Activated T-cell treated with anti-CD3 and anti-CD28 coated beads, Interleukin-2, amount 50 U/mL, for 24 hours (primary cell): ENCODE measurements at regions not wholly inside any gene's neighbourhood (a gene's known extent, or its start where the extent isn't known, plus 50 kb on each side); places are given as distances from the start of the nearest gene placed in this dataset.

ENCODE experiments used
- DNase-seq: peaks from one replicate; pipeline ENCODE4 v3.0.0-alpha.2; 2020
- H3K27ac Mint-ChIP-seq: 2 replicates; pipeline ENCODE4 v1.8.0; 2020; ENCODE audit warnings: mild to moderate bottlenecking, mixed read lengths
- H3K27me3 Mint-ChIP-seq: 2 replicates; pipeline ENCODE4 v1.8.0; 2020; ENCODE audit warnings: mixed read lengths
- H3K36me3 Mint-ChIP-seq: 2 replicates; pipeline ENCODE4 v1.8.0; 2020; ENCODE audit warnings: low read depth, mixed read lengths
- H3K4me1 Mint-ChIP-seq: 2 replicates; pipeline ENCODE4 v1.8.0; 2020; ENCODE audit warnings: low read depth, mixed read lengths
- H3K4me3 Mint-ChIP-seq: 2 replicates; pipeline ENCODE4 v1.8.0; 2020; ENCODE audit warnings: mild to moderate bottlenecking, moderate library complexity, mixed read lengths
- H3K9me3 Mint-ChIP-seq: 2 replicates; pipeline ENCODE4 v1.8.0; 2020; ENCODE audit warnings: mixed read lengths

DNA sequence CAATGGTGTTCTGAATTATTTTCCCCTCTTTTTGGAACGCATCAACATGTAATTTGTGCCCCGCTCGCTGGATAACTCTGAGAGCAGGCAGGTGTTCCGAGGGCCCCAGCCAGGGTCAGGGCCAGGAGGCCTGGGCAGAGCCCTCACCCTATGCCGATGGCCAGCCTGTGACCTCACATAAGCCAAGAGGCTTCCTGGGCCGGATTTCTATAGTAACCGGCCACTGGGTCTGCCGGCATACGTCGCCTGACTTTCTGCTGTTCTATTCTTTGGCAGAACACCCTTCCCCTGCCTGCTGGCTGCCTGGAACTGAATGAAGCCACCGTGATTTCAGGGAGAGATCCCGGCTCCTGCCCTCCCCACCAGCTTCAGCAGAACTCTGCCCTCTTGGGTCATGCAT is 375.2 kb downstream of the SHANK2 start:
- H3K9me3 Mint-ChIP-seq: no peaks in the 10 kb centered on the region
- DNase-seq: no peak
- no peak overlapping the region for H3K4me3 Mint-ChIP-seq
- no peaks in the 10 kb centered on the region for H3K4me1 Mint-ChIP-seq
- peaks cover 7% of the 10 kb centered on the region for H3K27me3 Mint-ChIP-seq
- no peaks in the 10 kb centered on the region for H3K36me3 Mint-ChIP-seq
- H3K27ac Mint-ChIP-seq: no peak overlapping the region

DNA sequence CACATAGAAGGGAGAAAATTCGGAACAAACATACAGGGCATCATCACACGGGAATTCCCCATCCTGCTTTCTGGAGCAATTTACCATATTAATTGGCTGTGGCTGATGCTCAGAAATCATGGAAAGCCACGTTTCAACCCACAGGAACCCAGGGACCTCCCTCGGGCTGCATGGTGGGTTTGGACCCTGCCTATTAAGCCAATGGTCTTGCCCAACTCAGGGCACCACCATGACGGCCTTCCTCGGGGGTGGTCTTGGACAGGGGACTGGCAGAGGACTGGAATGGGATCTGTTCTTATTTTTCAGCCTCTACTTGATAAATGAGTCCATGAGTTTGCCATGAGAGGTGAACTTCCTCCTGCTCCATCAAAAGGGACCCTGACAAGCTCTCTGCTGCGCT is 374.0 kb downstream of the SHANK2 start:
- Mint-ChIP-seq H3K4me1 (no peaks in the 10 kb centered on the region), H3K4me3 (no peak overlapping the region), H3K9me3 (no peaks in the 10 kb centered on the region), H3K27ac (no peak overlapping the region), H3K27me3 (peaks cover 7% of the 10 kb centered on the region), H3K36me3 (no peaks in the 10 kb centered on the region)
- DNase-seq: no peak

DNA sequence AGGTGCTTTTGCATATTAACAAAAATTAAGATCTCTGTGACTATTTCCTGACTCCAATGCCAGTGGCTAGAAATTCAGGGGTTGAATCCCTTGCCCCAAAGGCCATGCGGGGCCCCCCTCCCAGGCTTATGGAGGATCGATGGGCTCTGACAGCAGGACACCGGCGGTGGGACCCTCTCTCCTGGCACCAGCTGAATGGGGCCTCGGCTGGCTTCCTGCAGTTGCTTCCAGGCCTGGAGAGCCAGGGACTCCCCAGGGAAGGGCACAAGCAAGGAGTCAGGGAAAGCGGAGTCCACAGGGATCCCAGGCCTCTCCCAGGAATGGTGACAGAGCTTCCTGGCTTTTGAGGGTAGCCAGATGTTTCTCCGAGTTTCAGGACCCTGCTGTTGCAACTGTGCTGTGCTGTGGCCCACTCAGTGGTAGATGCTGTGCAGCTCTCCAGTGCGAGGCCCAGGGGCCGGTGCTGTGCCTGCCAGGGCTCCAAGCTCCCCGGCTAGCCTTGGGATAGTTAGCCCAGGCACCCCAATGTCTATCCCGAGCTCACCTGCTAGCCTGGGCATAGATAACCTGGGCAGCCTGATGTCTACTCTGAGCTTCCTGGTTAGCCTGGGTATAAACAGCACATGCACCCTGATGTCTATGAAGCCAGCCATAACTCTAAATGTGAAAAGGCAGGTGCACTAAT is 372.6 kb downstream of the SHANK2 start:
- no peak overlapping the region for H3K27ac Mint-ChIP-seq
- H3K4me3 Mint-ChIP-seq: no peak overlapping the region
- peaks cover 6% of the 10 kb centered on the region for H3K27me3 Mint-ChIP-seq
- no peaks in the 10 kb centered on the region for H3K36me3 Mint-ChIP-seq
- H3K4me1 Mint-ChIP-seq: no peaks in the 10 kb centered on the region
- no peaks in the 10 kb centered on the region for H3K9me3 Mint-ChIP-seq
- DNase-seq: no peak

DNA sequence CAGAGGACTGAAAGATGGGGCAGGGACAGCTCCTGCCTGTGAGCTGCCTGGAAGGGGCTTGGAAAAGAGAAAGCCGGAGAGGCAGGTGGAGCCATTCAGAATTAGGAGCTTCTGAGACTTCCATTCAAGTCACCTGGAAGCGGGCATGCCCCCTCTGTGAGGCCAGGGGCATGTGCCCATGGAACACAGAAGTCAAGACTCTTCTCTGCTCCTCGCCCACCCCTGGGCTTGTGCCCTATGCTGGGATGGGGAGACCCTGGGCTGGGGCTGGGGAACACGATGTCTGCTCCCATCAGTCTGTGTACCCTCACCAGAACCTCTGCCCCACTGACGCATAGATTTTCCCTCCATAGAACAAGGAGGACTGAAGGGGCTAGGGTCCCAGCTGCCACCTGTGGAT is 372.0 kb downstream of the SHANK2 start:
- H3K27ac Mint-ChIP-seq: no peak overlapping the region
- H3K9me3 Mint-ChIP-seq: no peaks in the 10 kb centered on the region
- no peak for DNase-seq
- peaks cover 3% of the 10 kb centered on the region for H3K27me3 Mint-ChIP-seq
- no peaks in the 10 kb centered on the region for H3K36me3 Mint-ChIP-seq
- H3K4me3 Mint-ChIP-seq: no peak overlapping the region
- no peaks in the 10 kb centered on the region for H3K4me1 Mint-ChIP-seq

DNA sequence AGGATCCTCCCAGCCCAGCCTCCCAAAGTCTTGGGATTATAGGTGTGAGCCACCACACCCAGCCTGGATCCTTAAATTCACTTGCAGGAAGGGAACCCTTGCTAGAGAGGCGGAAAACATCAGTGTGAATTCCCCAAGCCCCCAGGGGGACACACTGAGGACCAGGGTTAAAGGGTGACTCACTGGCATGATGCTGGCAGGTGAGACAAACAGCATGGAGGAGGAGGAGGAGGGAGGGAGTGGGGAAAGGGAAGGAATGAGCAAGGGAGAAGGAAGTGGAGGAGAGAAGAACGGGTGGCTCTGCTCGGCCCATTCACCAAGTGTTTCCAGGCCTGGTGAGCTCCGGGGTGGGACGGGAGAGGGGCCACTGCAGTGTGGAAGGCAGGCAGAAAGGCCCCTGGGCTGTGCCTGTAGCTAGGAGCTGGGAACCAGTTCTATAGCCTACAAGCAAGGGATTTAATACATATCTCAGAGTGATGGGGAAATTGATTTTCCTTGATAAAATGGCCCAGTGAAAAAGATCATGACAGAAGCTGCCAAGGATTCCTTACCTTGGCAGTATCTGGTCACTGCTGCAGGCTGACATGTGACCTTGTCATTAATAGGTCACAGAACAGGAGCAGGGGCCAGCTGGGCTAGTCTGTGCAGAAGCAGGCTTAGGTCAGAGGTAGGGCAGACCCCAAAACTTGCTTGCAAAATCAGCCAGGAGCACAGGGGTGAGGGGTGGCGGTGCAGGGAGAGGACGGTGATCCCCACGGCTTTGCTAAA is 370.2 kb downstream of the SHANK2 start:
- no peaks in the 10 kb centered on the region for H3K9me3 Mint-ChIP-seq
- no peak overlapping the region for H3K4me3 Mint-ChIP-seq
- no peak overlapping the region for H3K27ac Mint-ChIP-seq
- DNase-seq: no peak
- no peaks in the 10 kb centered on the region for H3K36me3 Mint-ChIP-seq
- peaks cover 3% of the 10 kb centered on the region for H3K27me3 Mint-ChIP-seq
- no peaks in the 10 kb centered on the region for H3K4me1 Mint-ChIP-seq

DNA sequence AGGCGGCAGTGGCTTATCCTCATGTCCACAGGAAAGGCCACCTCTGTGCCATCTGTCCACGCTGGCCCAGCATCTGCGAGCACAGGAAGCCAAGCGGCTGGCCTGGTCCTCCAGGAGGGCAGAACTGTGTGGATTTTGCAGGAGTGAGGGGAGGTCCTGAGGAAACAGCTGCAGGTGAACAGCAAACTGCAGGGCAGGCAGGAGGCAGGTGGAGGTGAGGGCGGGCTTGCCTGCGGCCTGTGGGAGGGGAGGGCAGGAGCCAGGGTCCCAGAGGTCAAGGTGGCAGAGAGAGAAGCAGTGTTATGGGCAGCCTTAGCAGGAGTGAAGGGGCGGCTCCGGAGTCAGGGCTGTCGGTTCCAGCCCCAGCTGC is 369.7 kb downstream of the SHANK2 start:
- no peak overlapping the region for H3K27ac Mint-ChIP-seq
- peaks cover 3% of the 10 kb centered on the region for H3K27me3 Mint-ChIP-seq
- H3K4me1 Mint-ChIP-seq: no peaks in the 10 kb centered on the region

DNA sequence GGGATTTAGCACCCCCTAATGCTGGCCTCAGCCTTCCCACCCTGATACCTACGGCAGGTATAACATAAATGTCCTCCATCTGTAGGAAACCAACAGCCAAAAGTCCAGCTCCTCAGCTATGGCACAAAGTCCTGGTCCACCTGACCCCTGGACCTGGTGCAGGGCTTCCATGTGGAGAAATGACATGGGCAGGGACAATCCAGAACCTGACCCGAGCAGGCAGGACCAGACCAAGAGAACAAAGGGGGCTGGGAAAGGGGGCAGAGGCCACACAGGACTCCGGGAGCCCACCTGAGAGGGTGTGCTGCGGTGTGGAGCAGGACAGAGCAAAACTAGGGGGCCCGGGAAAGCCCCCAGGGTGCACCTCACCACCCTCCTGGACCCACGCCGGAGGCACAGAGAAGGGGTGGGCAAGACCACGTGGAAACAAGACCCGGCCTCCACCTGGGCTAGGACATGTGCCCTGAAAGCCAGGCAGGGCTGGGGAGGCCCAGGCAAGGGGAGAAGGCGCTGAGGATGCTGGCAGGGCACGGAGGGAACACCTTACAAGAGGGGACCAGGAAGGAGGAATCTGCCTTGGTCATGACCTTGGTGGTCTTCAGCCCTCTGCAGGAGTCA is 368.9 kb downstream of the SHANK2 start:
- H3K27ac Mint-ChIP-seq: no peak overlapping the region
- no peak overlapping the region for H3K4me3 Mint-ChIP-seq
- H3K4me1 Mint-ChIP-seq: no peaks in the 10 kb centered on the region
- H3K36me3 Mint-ChIP-seq: no peaks in the 10 kb centered on the region
- peaks cover 3% of the 10 kb centered on the region for H3K27me3 Mint-ChIP-seq
- DNase-seq: no peak
- H3K9me3 Mint-ChIP-seq: no peaks in the 10 kb centered on the region

More for the DNA sequence above, 369.7 kb downstream of the SHANK2 start:
- no peak for DNase-seq
- no peaks in the 10 kb centered on the region for H3K36me3 Mint-ChIP-seq
- no peak overlapping the region for H3K4me3 Mint-ChIP-seq
- no peaks in the 10 kb centered on the region for H3K9me3 Mint-ChIP-seq

DNA sequence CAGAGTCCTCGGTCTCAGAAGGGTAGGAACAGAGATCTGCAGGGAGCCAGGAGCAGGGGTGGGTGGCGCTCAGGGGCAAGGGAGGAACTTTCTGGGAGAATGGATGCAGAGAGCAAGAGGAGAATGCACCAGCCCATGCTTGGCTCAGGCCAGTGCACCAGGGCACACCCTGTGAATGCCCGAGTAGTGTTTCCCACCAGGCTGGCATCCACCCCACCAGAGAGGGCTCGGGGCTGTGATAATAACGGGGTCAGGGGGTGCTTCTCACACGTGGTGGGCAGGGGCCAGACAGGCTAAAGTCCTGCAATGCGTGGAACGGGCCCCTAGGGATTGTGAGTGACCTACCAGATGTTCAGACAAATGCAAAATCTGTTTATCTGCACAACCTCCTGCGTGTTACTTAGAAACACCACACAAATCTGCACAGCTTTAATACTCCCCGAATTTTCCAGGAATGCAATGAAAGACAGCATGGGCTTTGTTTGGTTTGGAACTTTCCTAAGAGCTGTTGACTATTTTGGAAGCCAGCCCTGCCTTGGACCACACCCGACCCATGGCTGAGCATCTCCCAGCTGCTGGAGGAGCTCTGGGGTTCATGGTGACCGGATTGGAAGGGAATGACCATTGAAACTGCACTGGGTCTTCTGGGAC is 368.3 kb downstream of the SHANK2 start:
- Mint-ChIP-seq H3K27me3 (peaks cover 3% of the 10 kb centered on the region), H3K36me3 (no peaks in the 10 kb centered on the region), H3K4me3 (no peak overlapping the region), H3K27ac (no peak overlapping the region), H3K4me1 (no peaks in the 10 kb centered on the region), H3K9me3 (no peaks in the 10 kb centered on the region)
- no peak for DNase-seq

DNA sequence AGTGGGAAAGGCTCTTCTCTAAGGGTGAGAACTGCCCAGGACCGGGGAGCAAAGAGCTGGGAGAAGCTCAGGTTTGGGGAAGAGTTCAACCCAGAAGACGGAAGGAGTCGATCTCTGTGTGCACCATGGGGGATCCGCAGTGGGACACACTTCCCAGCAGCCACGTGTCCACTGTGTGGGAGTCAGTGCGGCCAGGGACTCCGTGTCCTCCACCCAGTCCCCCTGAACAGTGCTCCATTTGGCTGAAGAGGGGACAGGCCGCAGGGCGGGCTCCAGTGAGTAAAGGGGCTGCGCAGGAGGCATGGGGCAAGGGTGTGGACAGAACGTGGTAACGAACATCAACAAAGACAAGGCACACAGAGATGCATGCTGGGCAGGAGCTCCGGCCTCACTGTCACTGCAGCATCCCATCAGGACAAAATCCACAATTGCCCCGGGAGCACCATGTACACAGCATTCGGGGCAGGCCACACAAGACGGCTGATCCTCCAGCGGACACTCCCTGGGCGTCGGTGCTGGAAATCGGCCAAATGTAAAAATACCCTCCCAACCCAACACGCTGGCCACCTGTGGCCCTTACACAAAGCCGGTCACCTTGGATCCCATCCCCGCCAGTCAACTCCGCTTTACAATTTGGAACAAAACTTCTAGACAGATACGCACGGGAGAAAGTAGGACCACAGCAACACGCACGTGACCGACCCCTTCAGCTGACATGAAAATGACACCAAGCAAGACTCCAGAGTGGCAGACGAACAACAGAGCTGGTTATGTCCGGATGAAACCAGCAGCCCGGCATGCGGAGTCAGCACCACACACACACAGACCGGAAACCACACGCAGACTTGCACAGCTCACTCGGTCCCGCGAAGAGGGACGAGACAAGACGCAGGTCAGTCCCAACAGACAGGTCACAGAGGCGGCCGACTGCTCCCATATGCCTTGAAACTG is 366.8 kb downstream of the SHANK2 start:
- no peaks in the 10 kb centered on the region for H3K36me3 Mint-ChIP-seq
- H3K9me3 Mint-ChIP-seq: no peaks in the 10 kb centered on the region
- no peaks in the 10 kb centered on the region for H3K4me1 Mint-ChIP-seq

DNA sequence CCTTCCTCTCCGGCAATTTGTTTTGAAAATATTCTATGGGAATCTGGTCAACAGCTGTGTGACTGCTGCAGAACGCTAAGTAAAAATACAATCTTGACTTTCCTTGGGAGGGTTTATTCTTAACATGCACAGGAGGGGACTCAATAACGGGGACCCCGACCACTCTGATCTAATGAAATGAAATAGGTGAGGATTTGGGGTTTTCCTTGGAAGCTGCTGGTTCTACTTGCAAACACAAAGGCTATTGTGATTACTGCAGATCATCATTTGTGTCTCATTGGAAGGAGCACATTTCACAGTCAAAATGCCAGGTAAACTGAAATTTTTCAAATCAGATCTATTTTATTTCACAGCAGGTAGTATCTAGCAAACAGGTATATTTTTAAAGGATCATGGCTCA is 366.1 kb downstream of the SHANK2 start:
- Mint-ChIP-seq H3K27ac (no peak overlapping the region), H3K4me3 (no peak overlapping the region), H3K9me3 (no peaks in the 10 kb centered on the region), H3K36me3 (no peaks in the 10 kb centered on the region), H3K4me1 (no peaks in the 10 kb centered on the region), H3K27me3 (peaks cover under 1% of the 10 kb centered on the region)
- no peak for DNase-seq

More for the DNA sequence above, 366.8 kb downstream of the SHANK2 start:
- Mint-ChIP-seq H3K4me3 (no peak overlapping the region), H3K27me3 (peaks cover 3% of the 10 kb centered on the region), H3K27ac (no peak overlapping the region)
- DNase-seq: no peak

DNA sequence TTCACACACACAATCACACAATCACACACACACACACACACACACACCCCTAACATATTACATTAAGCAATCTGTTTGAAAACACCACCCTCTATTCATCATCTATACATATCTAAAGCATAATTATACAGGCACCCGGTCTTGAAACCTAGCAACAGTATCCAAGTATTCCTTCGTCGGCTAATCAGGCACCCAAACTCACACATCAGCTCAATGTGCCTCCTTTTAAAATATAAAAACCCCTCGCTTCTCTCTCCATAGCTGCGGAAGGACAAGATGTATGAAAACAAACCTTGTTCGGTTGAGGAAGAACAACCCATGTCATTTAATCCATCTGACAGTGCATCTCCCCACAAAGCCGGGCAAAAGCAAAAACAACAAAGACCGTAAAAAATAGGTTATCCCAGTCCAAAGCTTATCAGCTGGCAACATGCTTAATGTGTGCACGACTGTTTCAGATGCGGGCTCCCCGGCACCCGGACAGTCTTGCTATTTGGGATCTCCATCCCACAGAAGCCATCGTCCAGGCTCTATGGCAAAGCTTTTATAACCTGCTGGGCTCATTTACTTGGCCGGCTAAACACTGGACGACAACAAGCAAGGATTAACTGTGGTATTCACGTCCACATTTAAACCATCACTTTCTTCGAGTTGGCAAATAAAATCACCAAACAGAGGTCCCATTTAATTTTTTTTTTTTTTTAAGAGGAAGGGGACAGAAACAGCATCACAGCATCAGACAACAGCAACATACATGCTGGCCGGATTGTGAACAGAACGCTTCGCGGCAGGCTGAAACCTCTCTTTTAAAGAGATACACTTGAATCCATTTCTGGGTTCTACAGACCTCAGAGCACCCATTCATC is 365.5 kb downstream of the SHANK2 start:
- no peaks in the 10 kb centered on the region for H3K27me3 Mint-ChIP-seq
- H3K4me3 Mint-ChIP-seq: no peak overlapping the region
- H3K9me3 Mint-ChIP-seq: no peaks in the 10 kb centered on the region

DNA sequence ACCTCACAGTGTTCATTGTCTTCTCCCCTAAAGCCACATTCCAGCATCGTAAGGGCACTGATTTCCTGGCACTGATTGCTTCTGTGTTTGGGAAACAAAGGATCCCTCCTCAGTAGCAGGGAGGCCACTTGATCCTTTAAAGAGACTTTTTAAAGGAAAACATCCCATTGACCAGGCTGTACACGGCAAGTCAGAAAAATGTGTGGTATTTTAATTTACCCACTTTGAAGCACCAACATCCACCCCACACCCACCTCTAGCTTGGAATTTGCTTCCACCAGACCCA is 364.9 kb downstream of the SHANK2 start:
- DNase-seq: no peak
- Mint-ChIP-seq H3K4me1 (no peaks in the 10 kb centered on the region), H3K36me3 (no peaks in the 10 kb centered on the region), H3K27ac (no peak overlapping the region), H3K27me3 (no peaks in the 10 kb centered on the region), H3K9me3 (no peaks in the 10 kb centered on the region), H3K4me3 (no peak overlapping the region)

More for the DNA sequence above, 365.5 kb downstream of the SHANK2 start:
- no peak for DNase-seq
- no peaks in the 10 kb centered on the region for H3K4me1 Mint-ChIP-seq
- H3K36me3 Mint-ChIP-seq: no peaks in the 10 kb centered on the region
- H3K27ac Mint-ChIP-seq: no peak overlapping the region

DNA sequence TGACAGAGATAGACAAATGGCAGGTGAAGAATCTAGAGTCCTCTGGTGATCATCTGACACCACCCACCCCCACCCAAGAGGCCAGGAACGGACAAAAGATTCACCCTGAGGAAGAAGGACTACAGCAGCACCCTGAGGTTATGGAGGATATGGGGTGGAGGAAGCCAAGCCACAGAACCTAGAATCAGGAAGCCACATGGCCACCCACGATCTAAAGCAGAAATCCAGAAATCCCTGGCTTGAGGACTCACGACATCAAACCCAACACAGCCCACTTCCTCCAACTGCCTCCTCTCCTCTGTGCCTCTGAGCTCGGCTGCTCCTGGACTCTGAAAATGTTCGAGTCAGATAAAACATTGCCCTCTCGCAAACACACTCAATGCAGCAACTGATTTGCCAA is 364.3 kb downstream of the SHANK2 start:
- H3K36me3 Mint-ChIP-seq: no peaks in the 10 kb centered on the region
- H3K9me3 Mint-ChIP-seq: no peaks in the 10 kb centered on the region
- no peaks in the 10 kb centered on the region for H3K4me1 Mint-ChIP-seq
- no peak for DNase-seq
- no peak overlapping the region for H3K4me3 Mint-ChIP-seq
- H3K27ac Mint-ChIP-seq: no peak overlapping the region
- H3K27me3 Mint-ChIP-seq: no peaks in the 10 kb centered on the region
